GM19328 (cell line): ENCODE measurements at regions not wholly inside any gene's neighbourhood (a gene's known extent, or its start where the extent isn't known, plus 50 kb on each side); places are given as distances from the start of the nearest gene placed in this dataset.
"Not testable (repeated sequence)": the region's sequence is repeated elsewhere in the genome, so short reads cannot be mapped to it uniquely, and the experiment has no call there.

ENCODE experiments used
- ATAC-seq: cut with Tn5 transposase; IDR thresholded peaks from one replicate; pipeline ENCODE4 v1.9.1; 2021; ENCODE audit warnings: mild to moderate bottlenecking, moderate library complexity; ENCODE audit not compliant: unreplicated experiment

- ATAC-seq: no peak
Measured at GRCh38 chr7:69539531-69539930, 58.7 kb upstream of the AUTS2 start.

- ATAC-seq: no peak
Measured at GRCh38 chr7:69540287-69540686, 58.0 kb upstream of the AUTS2 start.

GRCh38 chr7:69541779-69542432 is 56.4 kb upstream of the AUTS2 start:
- not testable (repeated sequence) for ATAC-seq

- no peak for ATAC-seq
Measured at GRCh38 chr7:69545175-69545574, 53.1 kb upstream of the AUTS2 start.
